T47D (cell line): ENCODE measurements at regions not wholly inside any gene's neighbourhood (a gene's known extent, or its start where the extent isn't known, plus 50 kb on each side); places are given as distances from the start of the nearest gene placed in this dataset.

Experiments
- DNase-seq, 2 experiments: peaks; one replicate each; pipeline versions ENCODE4 v3.0.0 to v3.0.0-alpha.2; 2011 to 2012; ENCODE audit warnings: low read depth in 1 of 2, low spot score in 1 of 2
- JUND ChIP-seq: IDR thresholded peaks from 2 replicates; pipeline ENCODE4 v1.6.1; 2012; ENCODE audit warnings: low read depth
- in situ Hi-C: cut with HindIII; loops from 2 replicates; pipeline ENCODE4 v1.10.0; 2016; ENCODE audit warnings: low sequenced_read_pairs, low pct_unique_long_range_greater_than_20kb

DNA sequence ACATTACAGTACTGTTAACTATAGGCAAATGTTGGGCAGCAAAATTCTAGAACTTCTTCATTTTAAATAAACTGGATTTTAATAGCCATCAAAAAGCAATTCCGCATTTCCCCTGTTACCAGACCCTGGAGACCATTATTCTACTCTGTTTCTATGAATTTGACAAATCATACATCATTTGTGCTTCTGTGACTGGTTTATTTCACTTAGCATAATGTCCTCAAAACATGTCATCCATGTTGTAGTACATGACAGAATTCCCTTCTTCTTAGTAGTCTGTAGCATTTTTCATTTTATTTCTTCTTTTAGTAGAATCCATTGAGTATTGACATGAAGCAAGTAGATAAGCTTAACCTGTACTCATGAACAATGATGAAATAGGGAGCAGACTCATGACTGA lies 59.4 kb upstream of the PPP4R3C start:
- DNase-seq, result no peak
- in situ Hi-C loops, result no loop called here
- TF ChIP-seq JUND, result no peak

DNA sequence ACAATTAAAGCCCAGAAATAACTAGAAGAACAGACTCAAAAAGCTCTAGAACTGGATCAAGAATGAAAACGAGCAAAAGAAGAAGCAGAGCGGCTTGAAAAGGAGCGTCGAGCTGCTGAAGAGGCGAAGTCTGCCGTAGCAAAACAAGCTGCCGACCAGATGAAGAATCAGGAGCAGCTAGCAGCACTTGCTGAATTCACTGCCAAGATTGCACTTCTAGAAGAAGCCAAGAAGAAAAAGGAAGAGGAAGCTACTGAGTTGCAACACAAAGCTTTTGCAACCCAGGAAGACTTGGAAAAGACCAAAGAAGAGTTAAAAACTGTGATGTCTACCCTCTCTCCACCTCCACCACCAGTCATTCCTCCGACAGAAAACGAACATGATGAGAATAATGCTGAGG lies 56.1 kb upstream of the PPP4R3C start:
- in situ Hi-C loops, result no loop called here
- peak in 1 of 2 experiments; percentile 9 for DNase-seq
- TF ChIP-seq JUND, result no peak
